GM23338 (cell line): ENCODE measurements at regions not wholly inside any gene's neighbourhood (a gene's known extent, or its start where the extent isn't known, plus 50 kb on each side); places are given as distances from the start of the nearest gene placed in this dataset.

ENCODE experiments used
- ATAC-seq: fragments of 200-7000 bp; cut with Tn5 transposase; 3 replicates; pipeline ENCODE4 v1.9.1; 2020
- DNase-seq: peaks from one replicate; pipeline ENCODE4 v3.0.0-alpha.2; 2015; ENCODE audit warnings: low spot score
- H2AFZ ChIP-seq: fragments of 200-600 bp; sonication (generic); 2 replicates; pipeline ENCODE4 v1.8.0; 2016; ENCODE audit warnings: antibody characterized with exemption, mild to moderate bottlenecking, moderate library complexity
- H3F3A ChIP-seq: fragments of 200-600 bp; sonication (generic); replicated peaks from 2 replicates; pipeline ENCODE4 v1.8.0; 2017; ENCODE audit warnings: antibody characterized with exemption, mixed run types, low read depth
- H3K27ac ChIP-seq: fragments of 200-600 bp; sonication (generic); 2 replicates; pipeline ENCODE4 v1.6.1; 2016; ENCODE audit warnings: low read depth
- H3K27me3 ChIP-seq: fragments of 200-600 bp; sonication (generic); 2 replicates; pipeline ENCODE4 v1.8.0; 2016; ENCODE audit warnings: mild to moderate bottlenecking, mixed run types, moderate library complexity; ENCODE audit not compliant: insufficient read depth
- H3K36me3 ChIP-seq: fragments of 200-600 bp; sonication (generic); 2 replicates; pipeline ENCODE4 v1.8.0; 2016; ENCODE audit warnings: mild to moderate bottlenecking; ENCODE audit not compliant: insufficient read depth
- H3K4me1 ChIP-seq: fragments of 200-600 bp; sonication (generic); 2 replicates; pipeline ENCODE4 v1.8.0; 2016; ENCODE audit warnings: mild to moderate bottlenecking, moderate library complexity; ENCODE audit not compliant: insufficient read depth
- H3K4me2 ChIP-seq: fragments of 200-600 bp; sonication (generic); 2 replicates; pipeline ENCODE4 v1.7.1; 2017; ENCODE audit warnings: mixed run types
- H3K4me3 ChIP-seq: fragments of 200-600 bp; sonication (generic); 2 replicates; pipeline ENCODE4 v1.6.1; 2016; ENCODE audit warnings: mixed run types
- H3K79me2 ChIP-seq: fragments of 200-600 bp; sonication (generic); replicated peaks from 2 replicates; pipeline ENCODE4 v1.8.0; 2017; ENCODE audit warnings: mild to moderate bottlenecking; ENCODE audit not compliant: insufficient read depth
- H3K9me2 ChIP-seq: fragments of 200-600 bp; sonication (generic); 2 replicates; pipeline ENCODE4 v1.8.0; 2017; ENCODE audit not compliant: insufficient read depth
- H4K20me1 ChIP-seq: fragments of 200-600 bp; sonication (generic); replicated peaks from 2 replicates; pipeline ENCODE4 v1.8.0; 2017; ENCODE audit warnings: mild to moderate bottlenecking; ENCODE audit not compliant: insufficient read depth
- H3K27ac Mint-ChIP-seq: 2 replicates; pipeline ENCODE4 v1.8.0; 2020; ENCODE audit warnings: inconsistent platforms, mild to moderate bottlenecking, moderate library complexity, mixed read lengths
- H3K27me3 Mint-ChIP-seq: 3 replicates; pipeline ENCODE4 v1.8.0; 2022; ENCODE audit warnings: low read depth, mild to moderate bottlenecking, moderate library complexity, mixed read lengths, inconsistent platforms; ENCODE audit not compliant: insufficient read depth, poor library complexity
- H3K36me3 Mint-ChIP-seq: 3 replicates; pipeline ENCODE4 v1.8.0; 2021; ENCODE audit warnings: low read depth, mild to moderate bottlenecking, inconsistent platforms, moderate library complexity, mixed read lengths
- H3K4me1 Mint-ChIP-seq: 3 replicates; pipeline ENCODE4 v1.8.0; 2020; ENCODE audit warnings: mild to moderate bottlenecking, inconsistent platforms, mixed read lengths
- H3K4me3 Mint-ChIP-seq: 3 replicates; pipeline ENCODE4 v1.8.0; 2021; ENCODE audit warnings: moderate library complexity, mild to moderate bottlenecking, inconsistent platforms, mixed read lengths
- H3K9me3 Mint-ChIP-seq: 3 replicates; pipeline ENCODE4 v1.8.0; 2020; ENCODE audit warnings: moderate library complexity, mild to moderate bottlenecking, inconsistent platforms, mixed read lengths
- CTCF ChIP-seq, 2 experiments: fragments of 200-600 bp in 1 of 2; sonication (generic) in 1 of 2; conservative IDR thresholded peaks; 2 replicates each; pipeline versions ENCODE4 v1.5.1 to v1.6.1; 2016 to 2017; ENCODE audit warnings: antibody characterized with exemption in 2 of 2, low read depth in 2 of 2, mild to moderate bottlenecking in 2 of 2, moderate library complexity in 1 of 2
- ETS1 ChIP-seq: IDR thresholded peaks from 2 replicates; pipeline ENCODE4 v1.6.1; 2016; ENCODE audit warnings: antibody characterized with exemption
- EZH2 ChIP-seq: fragments of 200-600 bp; sonication (generic); IDR thresholded peaks from one replicate; pipeline ENCODE4 v1.8.0; 2017; ENCODE audit warnings: antibody characterized with exemption, mild to moderate bottlenecking, low read depth; ENCODE audit not compliant: unreplicated experiment
- EZH2phosphoT487 ChIP-seq: fragments of 200-600 bp; sonication (generic); IDR thresholded peaks from one replicate; pipeline ENCODE4 v1.8.1; 2018; ENCODE audit warnings: antibody characterized with exemption; ENCODE audit not compliant: unreplicated experiment
- JUNB ChIP-seq: IDR thresholded peaks from one replicate; pipeline ENCODE4 v1.6.1; 2016; ENCODE audit warnings: antibody characterized with exemption; ENCODE audit not compliant: unreplicated experiment
- POLR2AphosphoS5 ChIP-seq: IDR thresholded peaks from 2 replicates; pipeline ENCODE4 v1.6.1; 2016; ENCODE audit warnings: antibody characterized with exemption, low read depth
- ZNF114 ChIP-seq: fragments of 250-450 bp; sonication (Bioruptor Pico); IDR thresholded peaks from 2 replicates; pipeline ENCODE4 v1.5.0; 2020; ENCODE audit warnings: mild to moderate bottlenecking, moderate library complexity
- ZNF331 ChIP-seq: fragments of 250-450 bp; sonication (Bioruptor Pico); IDR thresholded peaks from 2 replicates; pipeline ENCODE4 v1.5.0; 2020; ENCODE audit warnings: low read depth, mild to moderate bottlenecking, moderate library complexity
- ZNF462 ChIP-seq: fragments of 250-450 bp; sonication (Bioruptor Pico); IDR thresholded peaks from 2 replicates; pipeline ENCODE4 v1.5.0; 2020; ENCODE audit warnings: mild to moderate bottlenecking, moderate library complexity

- H3K27me3 Mint-ChIP-seq, result peaks cover 4% of the 10 kb centered on the region
- H3K36me3 Mint-ChIP-seq, result no peaks in the 10 kb centered on the region
- DNase-seq, result peak; percentile 5
- peaks cover under 1% of the 10 kb centered on the region for H3K4me1 Mint-ChIP-seq
- ATAC-seq, result no peak
- no peak overlapping the region for H3K4me3 ChIP-seq
- H3K27ac Mint-ChIP-seq, result no peak overlapping the region
- H2AFZ ChIP-seq, result 0 out of 2 replicates have a peak overlapping the region, but pooled peaks have one; percentile 18
- no peaks in the 10 kb centered on the region for H3K9me2 ChIP-seq
- H3K27me3 ChIP-seq, result no peaks in the 10 kb centered on the region
- H3F3A ChIP-seq, result no peaks in the 10 kb centered on the region
- no peaks in the 10 kb centered on the region for H4K20me1 ChIP-seq
- no peaks in the 10 kb centered on the region for H3K4me1 ChIP-seq
- TF ChIP-seq EZH2 (no peak), EZH2phosphoT487 (no peak), ETS1 (no peak), JUNB (no peak), CTCF (conservative IDR thresholded peaks at IDR 0.05; ENCODE audit: low read depth in 2 of 2) (no peak), ZNF331 (no peak), POLR2AphosphoS5 (no peak), ZNF462 (CRISPR knock-in tag) (no peak), ZNF114 (CRISPR knock-in tag) (no peak)
- H3K4me3 Mint-ChIP-seq, result no peak overlapping the region
- no peak overlapping the region for H3K27ac ChIP-seq
- H3K79me2 ChIP-seq, result no peaks in the 10 kb centered on the region
- no peak overlapping the region for H3K4me2 ChIP-seq
- H3K9me3 Mint-ChIP-seq, result no peaks in the 10 kb centered on the region
- H3K36me3 ChIP-seq, result no peaks in the 10 kb centered on the region
Measured at GRCh38 chr1:207970329-207971233, 59.7 kb upstream of the CD34 start.
